ENCODE measurements at regions not wholly inside any gene's neighbourhood (a gene's known extent, or its start where the extent isn't known, plus 50 kb on each side); places are given as distances from the start of the nearest gene placed in this dataset.

- TF ChIP-seq CTCF (IDR thresholded peaks at IDR 0.05 in 8 of 11, conservative IDR thresholded peaks at IDR 0.05 in 3 of 11) (no peak), POLR2AphosphoS5 (IDR thresholded peaks at IDR 0.05) (no peak)
Measured at GRCh38 chr4:57418133-57418532, 307.9 kb upstream of the IGFBP7 start.

Data from spleen (tissue), 7 donors.